IMR-90 (cell line): ENCODE measurements at regions not wholly inside any gene's neighbourhood (a gene's known extent, or its start where the extent isn't known, plus 50 kb on each side); places are given as distances from the start of the nearest gene placed in this dataset.

Experiments
- ATAC-seq: fragments of 200-7000 bp; cut with Tn5 transposase; 2 replicates; pipeline ENCODE4 v1.9.1; 2020; ENCODE audit warnings: low read depth, mild to moderate bottlenecking, moderate library complexity
- BruUV-seq: library from RNA; stranded (reverse); fragments of 400-500 nt; replicated peaks from 2 replicates; lab custom pipeline; 2021; lab: Mats Ljungman, UMichigan
- CTCF ChIA-PET: fragments of 300-600 bp; formaldehyde crosslinking; extraction: SDS; loops from one replicate; lab custom pipeline; 2021; ENCODE audit warnings: antibody characterized with exemption; lab: Yijun Ruan, JAX
- POLR2A ChIA-PET: fragments of 300-600 bp; sonication (Branson Sonifier 250); formaldehyde crosslinking; loops from one replicate; lab custom pipeline; 2022; ENCODE audit warnings: antibody characterized with exemption; ENCODE audit not compliant: unreplicated experiment; lab: Charles Lee
- DNase-seq: peaks from one replicate; pipeline ENCODE4 v3.0.0; 2013
- H2AFZ ChIP-seq: replicated peaks from 2 replicates; pipeline ENCODE3; 2013; ENCODE audit warnings: low read length, mild to moderate bottlenecking; ENCODE audit not compliant: poor library complexity
- H2AK5ac ChIP-seq: 2 replicates; pipeline ENCODE4 v1.6.1; 2013; ENCODE audit warnings: low read depth, low read length, inconsistent platforms
- H2AK9ac ChIP-seq: replicated peaks from 2 replicates; pipeline ENCODE3; 2013; ENCODE audit warnings: mild to moderate bottlenecking, low read depth, low read length, moderate library complexity; ENCODE audit not compliant: poor library complexity
- H2BK120ac ChIP-seq: 2 replicates; pipeline ENCODE4 v1.6.1; 2013; ENCODE audit warnings: low read depth, low read length, inconsistent platforms
- H2BK15ac ChIP-seq: 3 replicates; pipeline ENCODE4 v1.6.1; 2013; ENCODE audit warnings: low read depth, low read length, inconsistent platforms
- H2BK20ac ChIP-seq: 2 replicates; pipeline ENCODE4 v1.6.1; 2013; ENCODE audit warnings: low read depth, mild to moderate bottlenecking, inconsistent platforms, low read length, moderate library complexity
- H2BK5ac ChIP-seq: 2 replicates; pipeline ENCODE4 v1.6.1; 2013; ENCODE audit warnings: mild to moderate bottlenecking, low read depth, low read length, inconsistent platforms; ENCODE audit not compliant: poor library complexity, severe bottlenecking
- H3K14ac ChIP-seq: replicated peaks from 2 replicates; pipeline ENCODE4 v1.6.1; 2013; ENCODE audit warnings: low read depth, low read length, inconsistent platforms
- H3K18ac ChIP-seq: 2 replicates; pipeline ENCODE4 v1.6.1; 2013; ENCODE audit warnings: low read depth, low read length, control low read depth
- H3K23ac ChIP-seq: 2 replicates; pipeline ENCODE4 v1.6.1; 2013; ENCODE audit warnings: low read depth, low read length, inconsistent platforms
- H3K27ac ChIP-seq: 2 replicates; pipeline ENCODE4 v1.5.1; 2013; ENCODE audit warnings: mild to moderate bottlenecking, control low read depth, low read length; ENCODE audit not compliant: insufficient read depth
- H3K27me3 ChIP-seq: 2 replicates; pipeline ENCODE4 v1.6.1; 2013; ENCODE audit warnings: low read length; ENCODE audit not compliant: control insufficient read depth, insufficient read depth
- H3K36me3 ChIP-seq: 2 replicates; pipeline ENCODE4 v1.6.1; 2013; ENCODE audit warnings: low read length, mixed read lengths; ENCODE audit not compliant: control insufficient read depth, insufficient read depth
- H3K4ac ChIP-seq: 2 replicates; pipeline ENCODE4 v1.6.1; 2013; ENCODE audit warnings: low read depth, low read length, inconsistent platforms
- H3K4me1 ChIP-seq: 2 replicates; pipeline ENCODE4 v1.6.1; 2013; ENCODE audit warnings: low read length, mixed read lengths; ENCODE audit not compliant: control insufficient read depth, insufficient read depth
- H3K4me2 ChIP-seq: 2 replicates; pipeline ENCODE4 v1.6.1; 2013; ENCODE audit warnings: low read depth, mild to moderate bottlenecking, control low read depth, low read length, moderate library complexity
- H3K4me3 ChIP-seq: 2 replicates; pipeline ENCODE4 v1.5.1; 2013; ENCODE audit warnings: low read depth, mild to moderate bottlenecking, control low read depth, low read length, moderate library complexity; ENCODE audit not compliant: insufficient read depth
- H3K56ac ChIP-seq: 2 replicates; pipeline ENCODE4 v1.6.1; 2013; ENCODE audit warnings: low read length, inconsistent platforms; ENCODE audit not compliant: insufficient read depth; ENCODE audit errors: extremely low read depth
- H3K79me1 ChIP-seq, 2 experiments: 2 replicates each; pipeline ENCODE4 v1.6.1; 2013; ENCODE audit warnings: low read length in 2 of 2, inconsistent platforms in 1 of 2, low read depth in 1 of 2
- H3K9ac ChIP-seq: 2 replicates; pipeline ENCODE4 v1.6.1; 2013; ENCODE audit warnings: low read depth, low read length, control low read depth
- H3K9me1 ChIP-seq: 2 replicates; pipeline ENCODE4 v1.6.1; 2013; ENCODE audit warnings: low read length, inconsistent platforms; ENCODE audit not compliant: insufficient read depth
- H3K9me3 ChIP-seq: 2 replicates; pipeline ENCODE4 v1.6.1; 2013; ENCODE audit warnings: low read length; ENCODE audit not compliant: control insufficient read depth, insufficient read depth
- H4K20me1 ChIP-seq: 2 replicates; pipeline ENCODE4 v1.6.1; 2013; ENCODE audit warnings: low read length, inconsistent platforms; ENCODE audit not compliant: insufficient read depth
- H4K5ac ChIP-seq: 2 replicates; pipeline ENCODE4 v1.6.1; 2013; ENCODE audit warnings: mild to moderate bottlenecking, low read depth, low read length, control low read depth
- H4K8ac ChIP-seq, 2 experiments: 2 replicates each; pipeline ENCODE4 v1.6.1; 2013; ENCODE audit warnings: low read depth in 2 of 2, low read length in 2 of 2, control low read depth in 1 of 2, inconsistent platforms in 1 of 2
- H4K91ac ChIP-seq: 2 replicates; pipeline ENCODE4 v1.6.1; 2013; ENCODE audit warnings: low read depth, low read length, inconsistent platforms; ENCODE audit not compliant: insufficient read depth
- NFE2L2 ChIP-seq: fragments of 150-350 bp; IDR thresholded peaks from 2 replicates; pipeline ENCODE4 v1.6.1; 2016; ENCODE audit warnings: low read depth, mild to moderate bottlenecking, low read length
- WGBS, 2 experiments: methylation state at CpG; one replicate each; pipeline versions ENCODE4 v1.1.5 to v1.1.7; 2013; ENCODE audit warnings: missing lambda C conversion rate in 2 of 2; ENCODE audit not compliant: insufficient read length in 1 of 2; ENCODE audit errors: extremely low coverage in 2 of 2; 5-methylcytosine and 5-hydroxymethylcytosine counted together
- dilution Hi-C: fragments of 300-500 bp; cut with HindIII; formaldehyde crosslinking; loops from one replicate; pipeline ENCODE4 v1.14.3; 2018; ENCODE audit warnings: low sequenced_read_pairs; ENCODE audit not compliant: unreplicated experiment
- in situ Hi-C: fragments of 300-500 bp; cut with MboI; formaldehyde crosslinking; loops from 3 replicates; pipeline ENCODE4 v1.14.3; 2019; ENCODE audit warnings: low sequenced_read_pairs, inconsistent platforms, mixed read lengths
- intact Hi-C: fragments of 100-400 bp; cut with micrococcal nuclease; formaldehyde crosslinking; loops from 2 replicates; pipeline ENCODE4 v1.10.0; 2022

- no peak overlapping the region for H3K4ac ChIP-seq
- H4K8ac ChIP-seq: no peak overlapping the region
- no peak overlapping the region for H2BK5ac ChIP-seq
- H2BK20ac ChIP-seq: no peak overlapping the region
- no peak overlapping the region for H3K14ac ChIP-seq
- H2AK9ac ChIP-seq: no peak overlapping the region
- BruUV-seq: no TSS peak
- H3K9me3 ChIP-seq: no peaks in the 10 kb centered on the region
- no peak for DNase-seq
- peaks cover 8% of the 10 kb centered on the region for H3K4me1 ChIP-seq
- H4K91ac ChIP-seq: no peak overlapping the region
- no peak overlapping the region for H2AFZ ChIP-seq
- H3K9ac ChIP-seq: no peak overlapping the region
- dilution Hi-C loops: no loop called here
- POLR2A ChIA-PET: no interaction called here
- no peaks in the 10 kb centered on the region for H4K20me1 ChIP-seq
- ATAC-seq: no peak
- H3K36me3 ChIP-seq: no peaks in the 10 kb centered on the region
- no peaks in the 10 kb centered on the region for H3K79me1 ChIP-seq
- H3K18ac ChIP-seq: 0 out of 2 replicates have a peak overlapping the region, but pooled peaks have one; percentile 38
- H2AK5ac ChIP-seq: no peak overlapping the region
- intact Hi-C loops: no loop called here
- no peak for TF ChIP-seq NFE2L2
- CTCF ChIA-PET: no interaction called here
- H3K9me1 ChIP-seq: no peaks in the 10 kb centered on the region
- no CpG with 5 or more reads among the region's 2 CpGs for WGBS, 2 experiments
- H2BK120ac ChIP-seq: no peak overlapping the region
- H4K5ac ChIP-seq: no peak overlapping the region
- H3K27me3 ChIP-seq: no peaks in the 10 kb centered on the region
- no peak overlapping the region for H3K56ac ChIP-seq
- H3K4me3 ChIP-seq: no peak overlapping the region
- no peak overlapping the region for H3K27ac ChIP-seq
- in situ Hi-C loops: no loop called here
- no peak overlapping the region for H3K23ac ChIP-seq
- no peak overlapping the region; the same call in 2 of the 3 replicates for H2BK15ac ChIP-seq
- H3K4me2 ChIP-seq: no peak overlapping the region
Measured at GRCh38 chr9:115362640-115363039, 244.7 kb upstream of the TNC start.
